ENCODE measurements at regions not wholly inside any gene's neighbourhood (a gene's known extent, or its start where the extent isn't known, plus 50 kb on each side); places are given as distances from the start of the nearest gene placed in this dataset.

DNA sequence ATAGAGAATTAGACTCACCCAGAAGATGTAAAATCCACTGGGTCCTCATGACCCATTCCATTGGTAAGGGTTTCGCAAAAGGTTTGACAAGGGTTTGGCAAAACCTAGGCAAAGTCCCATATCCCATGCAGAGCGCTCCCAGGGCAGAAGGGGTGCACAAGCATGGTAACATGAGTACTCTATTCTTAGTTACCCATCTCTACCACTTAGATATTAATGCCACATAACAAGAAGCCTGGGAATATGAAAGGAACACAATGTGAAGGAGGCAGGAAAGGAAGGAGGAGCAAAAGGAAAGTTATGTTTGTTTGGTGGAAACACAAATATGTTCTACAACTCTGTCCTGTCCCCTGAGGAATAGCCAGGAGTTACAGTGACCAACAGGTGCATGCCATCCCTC is 163.1 kb downstream of the FAXC start:
- Histone ChIP-seq H4K20me1 (ENCODE audit: control insufficient read depth, extremely low read depth, insufficient read depth, low read length) (no peaks in the 10 kb centered on the region), H3K9me3 (ENCODE audit: control insufficient read depth, insufficient read depth, low read depth, low read length) (no peaks in the 10 kb centered on the region), H2AFZ (ENCODE audit: low read length) (no peak overlapping the region), H3K9ac (ENCODE audit: insufficient read depth, low read length) (no peak overlapping the region), H3K4me1 (ENCODE audit: control insufficient read depth, extremely low read depth, insufficient read depth, low read length) (no peaks in the 10 kb centered on the region), H3K27me3 (ENCODE audit: control insufficient read depth, insufficient read depth, low read length) (no peaks in the 10 kb centered on the region), H3K27ac (ENCODE audit: insufficient read depth, low read length) (no peak overlapping the region), H3K4me2 (ENCODE audit: extremely low read depth, insufficient read depth, low read length) (no peak overlapping the region), H3K79me2 (ENCODE audit: control insufficient read depth, insufficient read depth, low read length) (no peaks in the 10 kb centered on the region), H3K36me3 (ENCODE audit: control insufficient read depth, insufficient read depth, low read length) (no peaks in the 10 kb centered on the region), H3K4me3 (replicated peaks in 1 of 4; ENCODE audit: control extremely low read depth in 1 of 4, insufficient read depth in 1 of 4, low read depth in 3 of 4, low read length in 4 of 4) (no peak overlapping the region)
- no peak for TF ChIP-seq EZH2 (IDR thresholded peaks at IDR 0.05; ENCODE audit: low read length, missing control alignments)
- no peak for TF ChIP-seq CTCF (conservative IDR thresholded peaks at IDR 0.05 in 1 of 2, IDR thresholded peaks at IDR 0.05 in 1 of 2; ENCODE audit: low read depth in 1 of 2, low read length in 2 of 2)
- no peak for DNase-seq (ENCODE audit: low read depth in 2 of 2)

DNA sequence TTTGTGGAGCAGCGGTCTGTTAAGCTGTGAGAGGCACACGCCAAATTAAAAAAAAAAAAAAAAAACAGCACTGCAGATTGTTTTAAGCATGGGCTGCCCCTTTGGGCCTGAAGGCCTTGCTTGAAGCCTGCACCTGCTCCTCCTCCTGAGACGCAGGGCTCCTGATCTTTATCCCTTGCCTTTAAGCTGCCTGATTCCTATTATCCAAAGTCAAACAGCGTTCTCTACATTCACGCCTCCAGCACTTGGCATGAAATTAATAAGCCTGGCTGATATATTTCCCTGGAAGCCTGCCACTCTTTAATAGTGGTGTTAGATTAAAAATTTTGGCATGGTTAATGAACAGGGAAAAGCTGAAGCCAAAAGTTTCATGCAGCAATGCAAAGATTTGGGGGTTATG is 163.9 kb downstream of the FAXC start:
- no peak overlapping the region for H3K9ac ChIP-seq (ENCODE audit: insufficient read depth, low read length)
- H3K4me3 ChIP-seq (replicated peaks in 1 of 4; ENCODE audit: control extremely low read depth in 1 of 4, insufficient read depth in 1 of 4, low read depth in 3 of 4, low read length in 4 of 4), result no peak overlapping the region
- no peaks in the 10 kb centered on the region for H3K4me1 ChIP-seq (ENCODE audit: control insufficient read depth, extremely low read depth, insufficient read depth, low read length)
- no peak overlapping the region for H3K27ac ChIP-seq (ENCODE audit: insufficient read depth, low read length)
- no peak for DNase-seq (ENCODE audit: low read depth in 2 of 2)
- H2AFZ ChIP-seq (ENCODE audit: low read length), result no peak overlapping the region
- no peak overlapping the region for H3K4me2 ChIP-seq (ENCODE audit: extremely low read depth, insufficient read depth, low read length)
- no peaks in the 10 kb centered on the region for H3K9me3 ChIP-seq (ENCODE audit: control insufficient read depth, insufficient read depth, low read depth, low read length)
- no peaks in the 10 kb centered on the region for H3K36me3 ChIP-seq (ENCODE audit: control insufficient read depth, insufficient read depth, low read length)
- H3K79me2 ChIP-seq (ENCODE audit: control insufficient read depth, insufficient read depth, low read length), result no peaks in the 10 kb centered on the region
- no peaks in the 10 kb centered on the region for H3K27me3 ChIP-seq (ENCODE audit: control insufficient read depth, insufficient read depth, low read length)
- H4K20me1 ChIP-seq (ENCODE audit: control insufficient read depth, extremely low read depth, insufficient read depth, low read length), result no peaks in the 10 kb centered on the region
- TF ChIP-seq EZH2 (IDR thresholded peaks at IDR 0.05; ENCODE audit: low read length, missing control alignments), result no peak
- TF ChIP-seq CTCF (conservative IDR thresholded peaks at IDR 0.05 in 1 of 2, IDR thresholded peaks at IDR 0.05 in 1 of 2; ENCODE audit: low read depth in 1 of 2, low read length in 2 of 2), result no peak

GRCh38 chr6:99184696-99185095 is 164.8 kb downstream of the FAXC start:
- Histone ChIP-seq H3K27me3 (ENCODE audit: control insufficient read depth, insufficient read depth, low read length) (no peaks in the 10 kb centered on the region), H3K4me3 (replicated peaks in 1 of 4; ENCODE audit: control extremely low read depth in 1 of 4, insufficient read depth in 1 of 4, low read depth in 3 of 4, low read length in 4 of 4) (no peak overlapping the region), H3K9ac (ENCODE audit: insufficient read depth, low read length) (no peak overlapping the region), H2AFZ (ENCODE audit: low read length) (no peak overlapping the region), H3K4me1 (ENCODE audit: control insufficient read depth, extremely low read depth, insufficient read depth, low read length) (no peaks in the 10 kb centered on the region), H4K20me1 (ENCODE audit: control insufficient read depth, extremely low read depth, insufficient read depth, low read length) (no peaks in the 10 kb centered on the region), H3K4me2 (ENCODE audit: extremely low read depth, insufficient read depth, low read length) (no peak overlapping the region), H3K36me3 (ENCODE audit: control insufficient read depth, insufficient read depth, low read length) (no peaks in the 10 kb centered on the region), H3K79me2 (ENCODE audit: control insufficient read depth, insufficient read depth, low read length) (no peaks in the 10 kb centered on the region), H3K9me3 (ENCODE audit: control insufficient read depth, insufficient read depth, low read depth, low read length) (no peaks in the 10 kb centered on the region), H3K27ac (ENCODE audit: insufficient read depth, low read length) (no peak overlapping the region)
- no peak for DNase-seq (ENCODE audit: low read depth in 2 of 2)
- TF ChIP-seq CTCF (conservative IDR thresholded peaks at IDR 0.05 in 1 of 2, IDR thresholded peaks at IDR 0.05 in 1 of 2; ENCODE audit: low read depth in 1 of 2, low read length in 2 of 2) (no peak), EZH2 (IDR thresholded peaks at IDR 0.05; ENCODE audit: low read length, missing control alignments) (no peak)
